Muscle layer of colon (tissue), 2 donors: ENCODE measurements at regions not wholly inside any gene's neighbourhood (a gene's known extent, or its start where the extent isn't known, plus 50 kb on each side); places are given as distances from the start of the nearest gene placed in this dataset.

ENCODE experiments used
- H3K27ac ChIP-seq: one replicate; pipeline ENCODE4 v1.7.0; 2013; ENCODE audit warnings: low read depth, mild to moderate bottlenecking, low read length, moderate library complexity
- H3K27me3 ChIP-seq, 2 donors: one replicate each; pipeline ENCODE4 v1.7.0; 2013; ENCODE audit warnings: low read length in 2 of 2, mild to moderate bottlenecking in 2 of 2; ENCODE audit not compliant: insufficient read depth in 2 of 2, control insufficient read depth in 1 of 2
- H3K36me3 ChIP-seq: one replicate; pipeline ENCODE4 v1.7.0; 2013; ENCODE audit warnings: mild to moderate bottlenecking, low read length; ENCODE audit not compliant: insufficient read depth
- H3K4me1 ChIP-seq: one replicate; pipeline ENCODE4 v1.7.0; 2013; ENCODE audit warnings: mild to moderate bottlenecking, low read length; ENCODE audit not compliant: insufficient read depth
- H3K4me3 ChIP-seq, 2 donors: one replicate each; pipeline ENCODE4 v1.7.0; 2013; ENCODE audit warnings: low read length in 2 of 2, low read depth in 1 of 2, mild to moderate bottlenecking in 1 of 2, moderate library complexity in 1 of 2
- H3K9ac ChIP-seq: one replicate; pipeline ENCODE4 v1.7.0; 2013; ENCODE audit warnings: low read length
- H3K9me3 ChIP-seq: one replicate; pipeline ENCODE4 v1.7.0; 2013; ENCODE audit warnings: mild to moderate bottlenecking, low read length
- donor health status: abdominal sarcoma.
- donor health status: Adenocarcinoma of cecum.

DNA sequence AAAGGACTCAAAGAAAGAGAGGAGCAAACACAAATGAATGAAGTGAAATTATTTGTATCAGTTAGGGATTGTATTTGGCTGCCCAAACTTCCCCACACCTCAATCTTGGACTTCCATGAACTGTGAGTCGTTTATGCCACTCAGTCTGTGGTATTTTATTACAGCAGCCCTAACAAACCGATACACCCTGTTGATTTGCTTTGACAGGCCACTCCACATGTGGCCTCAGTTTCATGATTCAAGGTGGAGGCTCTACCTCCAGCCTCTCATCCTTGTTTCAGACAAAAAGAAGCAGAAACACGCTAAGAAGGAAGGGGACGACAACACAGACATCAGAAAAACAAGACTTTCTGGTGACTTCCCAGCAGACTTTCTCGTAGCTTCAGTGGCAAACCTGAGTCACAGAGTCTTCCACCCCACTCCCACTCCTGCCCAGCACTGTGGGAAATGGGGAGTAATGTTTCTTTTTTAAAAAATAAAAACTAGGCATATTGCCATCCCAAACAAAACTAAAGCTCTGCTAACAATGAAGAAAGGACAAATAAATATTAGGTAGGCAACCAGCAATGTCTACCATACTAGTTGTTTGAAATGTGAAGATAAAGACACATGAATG, 52.2 kb upstream of the ABCA1 start:
- Histone ChIP-seq H3K9me3 (no peaks in the 10 kb centered on the region), H3K9ac (no peak overlapping the region), H3K4me3 (no peak overlapping the region), H3K27me3 (no peaks in the 10 kb centered on the region), H3K4me1 (peaks cover 44% of the 10 kb centered on the region), H3K27ac (no peak overlapping the region), H3K36me3 (no peaks in the 10 kb centered on the region)

DNA sequence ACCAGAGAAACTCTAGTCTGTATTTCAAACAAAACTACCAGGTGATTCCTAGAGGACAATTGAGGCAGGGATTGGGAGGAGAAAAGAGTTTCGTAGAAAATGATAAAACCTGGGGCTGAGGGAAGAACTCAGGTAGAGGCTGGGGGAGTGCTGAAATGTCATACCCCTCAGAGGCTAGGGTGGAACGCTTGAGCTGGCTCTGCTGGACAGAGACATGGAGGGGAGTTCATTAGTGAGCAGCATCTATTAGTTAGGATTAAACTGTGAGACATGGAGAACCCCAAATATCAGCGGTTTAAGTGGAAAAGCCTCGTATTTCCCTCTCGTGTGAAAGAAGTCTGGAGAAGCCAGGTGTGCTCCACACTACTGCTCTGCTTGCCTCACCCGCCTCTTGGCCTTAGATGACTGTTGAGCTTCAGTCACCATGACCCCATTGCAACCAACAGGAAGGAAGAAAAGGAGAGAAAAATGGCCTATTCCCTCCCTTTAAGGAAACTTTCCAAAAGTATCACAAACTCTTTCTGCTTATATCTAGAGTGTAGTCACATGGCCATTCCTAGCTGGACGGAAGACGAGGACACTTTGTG, 53.7 kb upstream of the ABCA1 start:
- Histone ChIP-seq H3K27me3 (no peaks in the 10 kb centered on the region), H3K27ac (no peak overlapping the region), H3K4me3 (no peak overlapping the region), H3K9ac (no peak overlapping the region), H3K9me3 (no peaks in the 10 kb centered on the region), H3K36me3 (no peaks in the 10 kb centered on the region), H3K4me1 (peaks cover 45% of the 10 kb centered on the region)

DNA sequence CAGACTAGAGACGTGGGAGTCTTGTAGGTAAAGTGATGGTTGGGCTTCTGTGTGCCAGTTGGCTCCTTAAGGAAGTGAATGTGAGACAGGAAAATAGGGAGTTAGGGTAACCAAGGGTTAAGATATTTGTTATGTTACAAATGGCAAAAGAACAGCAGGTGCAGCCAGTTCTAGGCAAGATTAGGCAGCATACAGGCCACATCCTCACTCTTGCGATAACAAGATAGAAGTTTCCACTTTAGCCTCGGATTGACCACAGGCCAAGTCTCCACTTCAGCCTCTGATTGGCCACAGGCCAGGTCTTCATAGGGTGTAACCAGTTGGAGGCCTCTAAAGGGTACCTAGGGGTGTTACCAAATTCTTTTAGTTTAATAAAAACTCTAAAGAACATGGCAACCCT, 54.6 kb upstream of the ABCA1 start:
- H3K9me3 ChIP-seq, result no peaks in the 10 kb centered on the region
- H3K4me3 ChIP-seq, result no peak overlapping the region
- H3K27ac ChIP-seq, result no peak overlapping the region
- H3K9ac ChIP-seq, result no peak overlapping the region
- no peaks in the 10 kb centered on the region for H3K27me3 ChIP-seq
- no peaks in the 10 kb centered on the region for H3K36me3 ChIP-seq
- peaks cover 36% of the 10 kb centered on the region for H3K4me1 ChIP-seq

DNA sequence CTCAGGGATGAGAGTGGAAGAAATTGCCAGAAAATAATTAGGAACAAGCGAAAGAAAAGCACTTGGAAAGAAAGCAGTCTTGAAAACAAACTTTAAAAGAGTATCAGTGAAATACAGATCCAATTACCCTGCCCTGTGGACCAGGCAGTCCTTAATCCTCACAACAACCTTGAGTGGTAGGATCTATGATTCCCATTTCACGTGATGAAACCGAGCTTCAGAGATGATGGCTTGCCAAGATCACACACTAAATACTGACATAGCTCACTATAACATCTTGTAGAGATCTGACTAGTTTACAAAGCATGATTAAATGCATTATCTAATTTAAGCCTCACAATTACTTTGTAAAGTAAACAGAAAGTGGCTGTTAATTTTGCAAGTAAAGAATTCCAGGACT, 55.5 kb upstream of the ABCA1 start:
- Histone ChIP-seq H3K9me3 (no peaks in the 10 kb centered on the region), H3K36me3 (no peaks in the 10 kb centered on the region), H3K4me1 (peaks cover 31% of the 10 kb centered on the region), H3K27ac (no peak overlapping the region), H3K4me3 (no peak overlapping the region), H3K9ac (no peak overlapping the region), H3K27me3 (no peaks in the 10 kb centered on the region)

DNA sequence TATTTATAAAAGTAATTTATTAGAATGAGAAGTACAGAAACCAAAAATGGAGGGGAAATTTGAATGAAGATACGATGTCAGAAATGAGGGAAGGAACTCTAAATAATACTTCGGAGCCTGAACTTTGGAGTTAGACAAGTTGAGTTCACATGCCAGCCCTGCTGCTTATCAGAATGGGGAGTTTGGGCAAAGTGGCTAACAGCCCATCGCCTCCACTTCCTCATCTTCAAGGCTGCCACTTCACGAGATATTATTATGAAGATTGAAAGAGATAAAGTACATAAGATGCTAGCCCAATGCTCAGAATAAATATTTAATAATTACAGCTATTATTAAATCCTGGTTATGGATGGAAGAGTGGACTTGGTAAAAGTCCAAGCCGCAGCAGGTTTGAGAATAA, 56.2 kb upstream of the ABCA1 start:
- H3K4me1 ChIP-seq, result peaks cover 31% of the 10 kb centered on the region
- H3K36me3 ChIP-seq, result no peaks in the 10 kb centered on the region
- H3K27me3 ChIP-seq, result no peaks in the 10 kb centered on the region
- no peak overlapping the region for H3K9ac ChIP-seq
- no peak overlapping the region for H3K27ac ChIP-seq
- no peak overlapping the region for H3K4me3 ChIP-seq
- H3K9me3 ChIP-seq, result no peaks in the 10 kb centered on the region

DNA sequence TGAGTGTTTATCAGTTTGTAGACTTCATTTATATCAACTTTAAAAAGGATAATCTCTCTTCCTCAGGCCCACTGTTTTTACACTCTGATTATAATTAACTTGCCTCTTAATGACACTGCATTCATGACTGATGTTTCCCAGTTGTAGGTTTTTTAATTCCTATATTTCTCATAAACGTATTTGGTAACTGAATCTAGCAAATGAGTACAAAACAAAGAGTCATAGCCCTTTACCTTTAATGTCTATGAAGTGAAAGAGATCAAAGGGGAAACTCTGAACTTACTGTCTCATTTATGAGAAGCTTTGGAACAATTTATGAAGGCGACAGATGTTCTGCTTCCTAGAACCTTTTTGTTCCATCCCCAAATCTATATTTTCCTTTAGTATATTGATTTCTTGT, 56.6 kb upstream of the ABCA1 start:
- peaks cover 31% of the 10 kb centered on the region for H3K4me1 ChIP-seq
- H3K36me3 ChIP-seq, result no peaks in the 10 kb centered on the region
- no peak overlapping the region for H3K27ac ChIP-seq
- H3K9ac ChIP-seq, result no peak overlapping the region
- H3K9me3 ChIP-seq, result no peaks in the 10 kb centered on the region
- no peaks in the 10 kb centered on the region for H3K27me3 ChIP-seq
- no peak overlapping the region for H3K4me3 ChIP-seq

DNA sequence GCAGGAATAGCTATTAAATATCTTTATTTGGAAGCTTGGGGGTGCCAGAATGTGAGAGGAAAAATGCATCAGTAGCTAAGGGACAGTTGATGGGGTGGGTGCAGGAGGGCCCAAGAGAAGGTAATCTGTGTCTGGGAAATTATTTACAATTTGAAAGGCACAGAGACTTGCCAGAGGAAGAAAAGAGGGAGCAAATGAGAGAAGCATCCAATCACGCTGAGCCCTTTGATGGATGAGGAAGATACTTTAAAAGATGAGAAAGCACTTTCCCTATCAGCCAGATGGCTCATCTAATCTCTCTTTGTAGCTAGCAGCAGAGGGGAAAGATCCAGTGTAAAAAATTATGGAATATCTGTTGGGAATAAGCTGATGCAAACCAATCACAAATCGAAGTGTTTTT, 57.0 kb upstream of the ABCA1 start:
- Histone ChIP-seq H3K9ac (no peak overlapping the region), H3K27ac (no peak overlapping the region), H3K4me3 (no peak overlapping the region), H3K4me1 (peaks cover 31% of the 10 kb centered on the region), H3K27me3 (no peaks in the 10 kb centered on the region), H3K9me3 (no peaks in the 10 kb centered on the region), H3K36me3 (no peaks in the 10 kb centered on the region)

DNA sequence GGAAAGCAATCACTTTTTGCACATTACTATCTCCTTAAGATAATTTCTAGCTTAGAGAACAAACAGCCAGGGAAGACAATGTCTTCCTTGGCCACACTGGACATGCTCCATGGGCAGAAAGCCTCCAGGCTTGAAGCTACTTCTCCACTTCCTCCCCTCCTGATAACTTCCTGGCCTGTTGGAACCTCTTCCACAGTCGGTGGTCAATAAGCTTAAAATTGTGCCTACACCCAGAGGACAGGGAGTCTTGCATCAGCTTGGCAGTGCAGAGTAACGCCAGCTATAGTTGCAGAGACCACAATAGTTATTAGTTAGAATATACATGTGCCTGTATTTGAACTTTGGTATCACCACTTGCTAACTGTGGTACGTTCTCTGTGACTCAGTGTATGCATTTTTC, 58.1 kb upstream of the ABCA1 start:
- Histone ChIP-seq H3K4me3 (no peak overlapping the region), H3K4me1 (peaks cover 38% of the 10 kb centered on the region), H3K9me3 (no peaks in the 10 kb centered on the region), H3K27me3 (no peaks in the 10 kb centered on the region), H3K9ac (no peak overlapping the region), H3K27ac (no peak overlapping the region), H3K36me3 (no peaks in the 10 kb centered on the region)

DNA sequence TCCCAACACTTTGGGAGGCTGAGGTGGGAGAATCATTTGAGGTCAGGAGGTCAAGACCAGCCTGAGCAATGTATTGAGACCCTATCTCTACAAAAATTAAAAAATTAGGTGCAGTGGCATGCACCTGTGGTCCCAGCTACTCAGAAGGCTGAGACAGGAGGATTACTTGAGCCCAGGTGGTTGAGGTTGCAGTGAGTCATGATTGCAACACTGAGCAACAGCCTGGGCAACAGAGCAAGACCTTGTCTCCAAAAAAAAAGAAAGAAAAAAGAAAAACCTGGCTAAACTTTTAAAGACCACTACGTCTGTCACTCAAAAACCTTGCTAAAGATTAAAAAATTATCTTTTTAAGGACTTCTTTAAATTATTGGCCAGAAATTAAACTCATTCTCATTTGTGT, 59.8 kb upstream of the ABCA1 start:
- Histone ChIP-seq H3K9me3 (no peaks in the 10 kb centered on the region), H3K9ac (no peak overlapping the region), H3K27ac (no peak overlapping the region)

DNA sequence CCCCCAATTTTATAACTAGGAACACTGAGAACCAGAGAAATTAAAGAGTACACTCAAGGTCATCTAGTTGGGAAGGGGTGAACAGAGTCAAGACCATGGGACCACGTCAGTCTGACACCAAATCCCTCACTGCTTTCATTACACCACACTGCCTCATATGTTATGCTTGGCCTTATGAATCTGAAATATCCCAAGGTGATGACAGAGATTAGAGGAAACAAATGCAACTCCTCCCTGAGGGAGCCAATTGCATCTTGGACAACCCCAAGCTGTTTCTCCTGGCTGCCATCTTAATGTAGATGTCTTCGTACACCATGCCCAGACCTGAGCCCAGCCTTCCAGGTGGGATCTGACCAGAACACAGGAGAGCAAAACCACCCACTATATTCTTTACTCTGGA, 60.6 kb upstream of the ABCA1 start:
- no peaks in the 10 kb centered on the region for H3K9me3 ChIP-seq
- H3K27ac ChIP-seq, result no peak overlapping the region
- peaks cover 43% of the 10 kb centered on the region for H3K4me1 ChIP-seq
- no peak overlapping the region for H3K9ac ChIP-seq
- H3K4me3 ChIP-seq, result no peak overlapping the region
- H3K27me3 ChIP-seq, result no peaks in the 10 kb centered on the region
- H3K36me3 ChIP-seq, result no peaks in the 10 kb centered on the region

More for the DNA sequence above, 59.8 kb upstream of the ABCA1 start:
- H3K4me3 ChIP-seq, result no peak overlapping the region
- H3K36me3 ChIP-seq, result no peaks in the 10 kb centered on the region
- H3K27me3 ChIP-seq, result no peaks in the 10 kb centered on the region
- H3K4me1 ChIP-seq, result peaks cover 42% of the 10 kb centered on the region

DNA sequence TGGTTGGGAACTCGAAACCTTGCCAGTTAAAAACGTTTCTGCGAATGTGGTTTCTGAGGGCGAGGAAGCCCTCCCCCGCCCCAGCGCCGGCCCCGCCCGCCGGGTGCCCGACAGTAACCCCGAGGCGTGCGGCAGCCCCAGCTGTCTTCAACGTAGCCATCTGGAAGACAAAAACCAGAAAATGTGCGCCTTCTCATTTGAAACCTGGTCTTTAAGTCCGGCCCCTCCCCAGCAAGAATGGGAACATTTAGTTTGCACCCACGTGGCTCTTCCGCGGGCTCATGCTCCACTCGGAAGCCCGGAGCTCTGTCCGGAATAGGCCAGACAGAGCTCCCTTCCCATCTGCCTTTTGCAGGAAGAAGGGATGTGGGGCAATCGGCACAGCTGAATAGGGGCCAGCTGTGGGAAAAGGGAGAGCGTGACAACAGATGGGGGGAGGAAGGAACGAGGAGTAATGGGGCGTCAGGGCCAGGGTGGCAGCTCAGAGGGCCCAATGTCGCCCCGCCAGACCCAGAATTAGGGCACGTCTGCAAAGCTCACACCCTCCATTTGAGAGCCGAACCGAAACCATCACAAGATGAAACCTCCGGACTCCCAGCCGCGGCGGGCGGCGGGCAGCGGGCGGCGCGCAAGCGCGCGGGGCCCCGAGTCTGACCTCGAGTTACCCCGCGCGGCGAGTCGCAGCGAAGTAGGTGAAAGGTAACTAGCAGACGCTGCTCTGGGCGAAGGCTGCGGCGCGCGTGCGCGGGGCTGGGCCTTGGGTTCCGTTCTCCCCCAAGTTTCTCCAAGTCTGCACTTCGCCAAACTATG, 63.4 kb upstream of the ABCA1 start:
- H3K9ac ChIP-seq, result peak overlapping the region; percentile 50
- peaks cover 33% of the 10 kb centered on the region for H3K4me1 ChIP-seq
- H3K36me3 ChIP-seq, result no peaks in the 10 kb centered on the region
- no peaks in the 10 kb centered on the region for H3K9me3 ChIP-seq
- H3K27me3 ChIP-seq, result no peaks in the 10 kb centered on the region
- H3K27ac ChIP-seq, result peak overlapping the region; percentile 86
- peak overlapping the region; percentile 45 to 82 for H3K4me3 ChIP-seq
